Lower leg skin (tissue), 4 donors: ENCODE measurements at regions not wholly inside any gene's neighbourhood (a gene's known extent, or its start where the extent isn't known, plus 50 kb on each side); places are given as distances from the start of the nearest gene placed in this dataset.

ENCODE experiments used
- DNase-seq, 2 donors: peaks; one replicate each; pipeline ENCODE4 v3.0.0-alpha.2; 2019; ENCODE audit warnings: low spot score in 2 of 2
- H3K4me3 ChIP-seq: fragments of 200-600 bp; sonication (generic); 2 replicates; pipeline ENCODE4 v1.5.1; 2017; ENCODE audit warnings: mild to moderate bottlenecking, low read depth; ENCODE audit not compliant: poor library complexity, severe bottlenecking
- POLR2A ChIP-seq, 2 donors: fragments of 450-650 bp; IDR thresholded peaks; one replicate each; pipeline ENCODE4 v1.6.1; 2016 to 2017; ENCODE audit warnings: antibody characterized with exemption in 2 of 2, mild to moderate bottlenecking in 1 of 2, moderate library complexity in 1 of 2
- WGBS, 2 donors: methylation state at CpG; one replicate each; pipeline ENCODE4 v1.1.5; 2018; 5-methylcytosine and 5-hydroxymethylcytosine counted together
- intact Hi-C: fragments of 100-400 bp; cut with DNase I; formaldehyde crosslinking; loops from one replicate; pipeline ENCODE4 v1.15.0; 2023; ENCODE audit warnings: low total_unique reads
- TF ChIP-seq, protein P1 (sequence below), 3 donors: fragments of 450-650 bp; IDR thresholded peaks; one replicate each; pipeline ENCODE4 v1.5.1; 2016; ENCODE audit warnings: antibody characterized with exemption in 3 of 3, mild to moderate bottlenecking in 3 of 3, moderate library complexity in 2 of 3

DNA sequence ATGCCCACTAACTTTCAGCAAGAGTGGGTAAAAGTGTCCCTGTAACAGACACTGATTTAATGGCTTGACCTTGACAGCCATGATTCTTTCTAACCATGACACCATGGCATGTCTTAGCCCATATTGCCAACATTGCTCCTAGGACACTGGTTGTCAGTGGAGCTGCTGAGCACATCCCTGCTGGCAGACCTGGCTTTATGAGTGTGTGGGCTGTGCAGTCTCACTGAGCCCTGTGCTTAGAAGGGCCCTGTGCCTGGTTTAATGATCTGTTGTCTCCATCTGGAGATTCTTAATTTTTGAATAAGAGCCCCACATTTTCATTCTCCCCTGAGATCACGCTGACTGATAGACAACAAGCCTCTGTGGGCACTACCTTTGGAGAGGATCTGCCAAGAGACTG is 243.1 kb upstream of the KIAA1217 start:
- 83 to 84% methylated on average over 1 of the region's 1 CpG for WGBS, 2 donors
- DNase-seq: no peak
- intact Hi-C loops: no loop called here
- TF ChIP-seq POLR2A (IDR thresholded peaks at IDR 0.05): no peak
- TF ChIP-seq, protein P1, sequence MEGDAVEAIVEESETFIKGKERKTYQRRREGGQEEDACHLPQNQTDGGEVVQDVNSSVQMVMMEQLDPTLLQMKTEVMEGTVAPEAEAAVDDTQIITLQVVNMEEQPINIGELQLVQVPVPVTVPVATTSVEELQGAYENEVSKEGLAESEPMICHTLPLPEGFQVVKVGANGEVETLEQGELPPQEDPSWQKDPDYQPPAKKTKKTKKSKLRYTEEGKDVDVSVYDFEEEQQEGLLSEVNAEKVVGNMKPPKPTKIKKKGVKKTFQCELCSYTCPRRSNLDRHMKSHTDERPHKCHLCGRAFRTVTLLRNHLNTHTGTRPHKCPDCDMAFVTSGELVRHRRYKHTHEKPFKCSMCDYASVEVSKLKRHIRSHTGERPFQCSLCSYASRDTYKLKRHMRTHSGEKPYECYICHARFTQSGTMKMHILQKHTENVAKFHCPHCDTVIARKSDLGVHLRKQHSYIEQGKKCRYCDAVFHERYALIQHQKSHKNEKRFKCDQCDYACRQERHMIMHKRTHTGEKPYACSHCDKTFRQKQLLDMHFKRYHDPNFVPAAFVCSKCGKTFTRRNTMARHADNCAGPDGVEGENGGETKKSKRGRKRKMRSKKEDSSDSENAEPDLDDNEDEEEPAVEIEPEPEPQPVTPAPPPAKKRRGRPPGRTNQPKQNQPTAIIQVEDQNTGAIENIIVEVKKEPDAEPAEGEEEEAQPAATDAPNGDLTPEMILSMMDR (IDR thresholded peaks at IDR 0.05): no peak
- H3K4me3 ChIP-seq: no peak overlapping the region

DNA sequence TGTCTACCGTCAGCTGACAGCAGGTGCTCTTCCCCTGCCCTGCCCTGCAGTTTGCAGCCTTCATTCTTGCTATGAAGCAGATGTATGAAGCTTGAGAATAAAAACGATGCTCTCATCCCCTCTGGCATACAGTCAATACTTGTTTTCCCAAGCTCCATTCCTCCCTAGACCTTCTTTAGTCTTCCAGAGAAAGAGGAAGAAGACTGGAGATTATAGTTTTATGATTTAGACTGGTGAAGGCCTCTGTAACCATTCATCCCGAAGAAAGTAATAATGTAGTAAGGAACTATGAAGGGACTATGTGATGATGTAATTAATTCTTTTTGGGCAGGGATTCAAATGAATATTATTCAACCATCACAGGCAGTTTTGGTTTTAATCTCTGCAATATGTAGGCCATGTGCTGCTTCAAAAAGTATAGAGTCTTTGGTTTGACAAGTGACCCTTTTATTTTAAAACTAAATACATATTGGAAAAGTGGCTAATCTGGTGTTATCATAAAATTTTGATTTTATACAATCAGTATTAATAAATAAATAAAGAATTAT is 242.4 kb upstream of the KIAA1217 start:
- 49 to 60% methylated on average over 3 of the region's 3 CpGs for WGBS, 2 donors
- no peak overlapping the region for H3K4me3 ChIP-seq
- DNase-seq: no peak
- intact Hi-C loops: no loop called here
- no peak for TF ChIP-seq POLR2A (IDR thresholded peaks at IDR 0.05)
- TF ChIP-seq, protein P1 (IDR thresholded peaks at IDR 0.05): no peak

DNA sequence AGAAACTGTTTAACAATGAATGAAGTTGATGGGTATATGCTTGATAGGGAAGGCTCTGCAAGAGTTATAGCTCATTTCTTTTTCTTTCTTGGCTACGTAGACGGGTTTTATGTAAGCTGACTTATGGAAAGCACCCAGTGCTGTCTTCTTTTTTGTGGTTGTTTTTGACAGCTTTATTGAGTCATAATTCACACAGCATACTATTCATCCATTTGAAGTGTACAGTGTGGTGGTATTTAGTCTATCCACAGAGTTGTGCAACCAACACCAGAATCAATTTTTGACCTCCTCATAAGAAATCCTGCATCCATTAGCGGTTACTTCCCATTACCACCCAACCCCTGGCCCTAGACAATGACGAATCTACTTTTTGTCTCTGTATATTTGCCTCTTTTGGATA is 240.6 kb upstream of the KIAA1217 start:
- intact Hi-C loops: no loop called here
- TF ChIP-seq, protein P1 (IDR thresholded peaks at IDR 0.05): no peak
- TF ChIP-seq POLR2A (IDR thresholded peaks at IDR 0.05): no peak
- no peak overlapping the region for H3K4me3 ChIP-seq
- DNase-seq: no peak
- 54 to 59% methylated on average over 4 of the region's 4 CpGs for WGBS, 2 donors

DNA sequence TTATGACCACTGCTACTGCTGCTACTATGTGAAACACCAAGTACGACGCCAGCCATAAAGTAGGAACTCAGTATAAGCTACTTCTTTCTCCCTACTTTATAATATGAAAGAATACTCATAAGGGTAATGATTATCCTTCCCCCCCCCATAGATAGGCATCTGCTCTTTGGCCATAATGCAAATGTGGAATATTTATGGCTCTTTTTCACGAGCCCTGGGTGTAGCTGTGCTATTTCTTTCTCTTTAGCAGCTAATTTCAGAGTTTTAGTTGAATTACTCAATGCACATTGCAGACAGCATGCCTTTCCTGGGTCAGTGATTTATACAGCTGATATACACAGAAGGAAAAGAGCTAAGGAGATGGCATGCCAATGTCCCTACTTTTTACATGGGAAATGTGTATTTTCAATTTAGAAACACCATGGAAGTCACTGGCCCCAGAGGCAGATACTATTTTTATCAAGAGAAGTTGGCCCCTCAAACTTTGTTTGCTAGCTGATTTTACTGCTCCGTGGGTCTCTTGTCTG is 234.1 kb upstream of the KIAA1217 start:
- no peak for DNase-seq
- H3K4me3 ChIP-seq: no peak overlapping the region
- WGBS, 2 donors: 75% methylated on average over 4 of the region's 4 CpGs
- TF ChIP-seq, protein P1 (IDR thresholded peaks at IDR 0.05): no peak
- TF ChIP-seq POLR2A (IDR thresholded peaks at IDR 0.05): no peak
- intact Hi-C loops: no loop called here

DNA sequence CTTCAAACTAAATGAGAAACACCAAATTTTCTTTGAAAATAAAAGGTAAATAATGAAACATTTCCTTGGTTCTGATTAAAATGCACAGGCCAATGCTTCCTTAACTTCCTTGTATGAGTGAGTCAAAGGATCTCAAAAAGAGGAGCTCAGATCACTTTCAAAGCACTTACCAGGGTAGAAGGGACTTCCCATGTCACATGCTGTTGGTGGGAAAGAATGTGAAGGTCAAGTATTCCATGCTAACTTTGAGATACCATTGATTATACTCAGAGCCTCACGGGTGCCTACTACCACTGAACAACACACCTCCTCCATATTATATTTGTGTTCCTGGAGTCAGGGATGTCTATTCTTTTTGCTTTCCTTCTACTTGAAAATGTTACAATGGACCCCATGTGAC is 233.5 kb upstream of the KIAA1217 start:
- DNase-seq: no peak
- H3K4me3 ChIP-seq: no peak overlapping the region
- intact Hi-C loops: no loop called here
- TF ChIP-seq, protein P1 (IDR thresholded peaks at IDR 0.05): no peak
- TF ChIP-seq POLR2A (IDR thresholded peaks at IDR 0.05): no peak
- WGBS, 2 donors: 84 to 94% methylated on average over 1 of the region's 1 CpG

DNA sequence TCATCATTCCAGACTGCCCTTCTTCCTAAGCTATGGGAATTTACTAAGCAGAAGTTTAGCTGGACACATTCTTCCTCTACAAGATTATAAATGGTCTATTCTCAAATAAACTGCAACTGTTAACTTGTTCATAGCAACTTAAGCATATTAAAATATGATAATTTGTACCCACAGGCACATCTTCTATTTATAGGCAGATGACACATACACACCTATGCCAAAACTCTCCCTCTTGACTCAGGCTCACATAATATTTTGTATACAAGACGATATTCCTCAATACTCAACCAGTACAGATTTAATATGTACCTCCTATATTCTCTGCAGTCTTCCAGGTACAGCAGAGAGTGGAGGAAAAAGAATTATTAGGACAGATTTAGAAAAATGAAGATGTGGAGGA is 232.7 kb upstream of the KIAA1217 start:
- no peak for DNase-seq
- no peak overlapping the region for H3K4me3 ChIP-seq
- 24 to 44% methylated on average over 1 of the region's 1 CpG for whole genome bisulfite sequencing, 2 donors
- intact Hi-C loops: no loop called here
- TF ChIP-seq, protein P1 (IDR thresholded peaks at IDR 0.05): no peak
- no peak for TF ChIP-seq POLR2A (IDR thresholded peaks at IDR 0.05)
